ENCODE measurements at regions not wholly inside any gene's neighbourhood (a gene's known extent, or its start where the extent isn't known, plus 50 kb on each side); places are given as distances from the start of the nearest gene placed in this dataset.
"Not testable (repeated sequence)": the region's sequence is repeated elsewhere in the genome, so short reads cannot be mapped to it uniquely, and the experiment has no call there.

GRCh38 chr15:34653326-34653725, 69.9 kb upstream of the GOLGA8B start:
- intact Hi-C loops (cut with DNase I); ATAC-seq; DNase-seq: not testable (repeated sequence)

- DNase-seq, result no peak
- no peak for ATAC-seq
- intact Hi-C loops (cut with DNase I), result no loop called here
Measured at GRCh38 chr15:34652726-34653033, 69.2 kb upstream of the GOLGA8B start.

GRCh38 chr15:34651997-34652725, 68.7 kb upstream of the GOLGA8B start:
- intact Hi-C loops (cut with DNase I), result no loop called here
- DNase-seq, result no peak

DNA sequence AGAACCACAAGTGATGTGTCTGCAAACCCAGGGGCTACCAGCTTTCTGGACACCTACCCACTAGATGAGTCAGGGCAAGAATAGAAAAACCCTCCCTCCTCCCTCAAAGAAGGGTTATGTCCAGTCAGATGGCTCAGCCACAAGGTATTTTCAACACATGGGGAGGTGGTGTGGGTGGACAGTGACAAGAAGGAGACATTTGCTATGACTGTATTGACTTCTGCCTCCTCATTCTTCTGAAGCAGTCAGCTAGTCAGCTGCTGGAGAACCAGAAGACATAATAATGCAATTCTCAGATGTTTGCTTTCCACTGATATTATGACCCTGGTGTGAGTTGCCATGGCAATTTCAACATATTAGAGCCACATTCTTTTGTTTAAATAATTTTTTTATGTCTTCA, 66.7 kb upstream of the GOLGA8B start:
- no peak for DNase-seq
- intact Hi-C loops (cut with DNase I), result no loop called here
- no peak for ATAC-seq

More at GRCh38 chr15:34651997-34652725, 68.7 kb upstream of the GOLGA8B start:
- ATAC-seq, result no peak

GRCh38 chr15:34648294-34648631, 64.8 kb upstream of the GOLGA8B start:
- DNase-seq (no peak), ATAC-seq (no peak)
- intact Hi-C loops (cut with DNase I), result no loop called here

DNA sequence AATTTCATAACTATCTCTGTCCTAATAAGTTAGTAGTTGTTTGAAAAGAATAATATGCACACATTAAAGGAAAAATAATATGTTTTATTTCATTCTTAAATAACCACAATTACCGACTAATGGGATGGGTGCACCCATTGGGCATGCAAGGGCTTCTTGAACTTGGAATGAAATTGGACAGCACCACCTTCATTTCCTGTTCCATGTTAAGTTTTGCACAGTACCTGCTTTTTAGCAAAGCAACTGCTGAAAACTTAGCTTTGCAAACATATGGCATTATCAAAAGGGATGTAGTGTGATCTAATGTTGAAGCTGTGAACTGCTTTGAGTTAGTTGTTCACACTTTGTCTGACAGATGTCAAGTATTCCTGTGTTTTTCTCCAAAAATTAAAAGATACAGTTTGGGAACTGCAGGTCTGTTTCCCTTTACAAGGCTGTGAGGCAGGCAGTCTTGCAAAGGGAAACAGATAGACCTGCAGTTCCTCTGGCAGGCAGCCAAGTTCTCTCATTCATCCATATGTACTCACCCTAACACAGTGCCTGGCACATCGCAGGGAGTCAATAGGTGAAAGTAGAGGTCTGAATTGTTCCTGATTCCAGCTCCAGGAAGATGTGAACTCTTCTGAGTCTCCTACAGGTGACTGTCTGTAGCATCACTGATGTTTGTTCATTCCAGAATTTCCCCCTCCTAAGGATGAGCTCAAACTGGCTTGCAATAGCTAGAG, 64.3 kb upstream of the GOLGA8B start:
- DNase-seq (no peak), ATAC-seq (no peak)
- intact Hi-C loops (cut with DNase I), result no loop called here

DNA sequence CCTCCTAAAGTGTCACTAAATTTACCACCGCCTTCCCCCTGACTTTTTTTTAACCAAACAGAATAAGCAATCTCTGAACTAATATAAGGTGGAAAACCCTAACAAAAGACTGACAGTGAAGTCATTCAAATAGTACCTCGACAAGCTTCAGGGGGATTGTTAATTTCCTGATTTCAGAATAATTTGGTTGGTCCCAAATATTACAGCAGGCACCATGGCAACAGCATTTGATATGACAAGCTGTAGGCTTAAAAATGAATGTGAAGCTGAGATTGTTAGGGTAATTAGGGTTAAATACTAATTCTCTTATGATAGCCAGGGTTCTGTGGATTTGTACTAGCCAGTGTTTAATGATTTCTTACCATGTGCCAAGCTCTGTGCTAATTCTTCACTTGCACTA, 63.5 kb upstream of the GOLGA8B start:
- intact Hi-C loops (cut with DNase I), result no loop called here
- ATAC-seq (no peak), DNase-seq (no peak)

- ATAC-seq, result no peak
- no peak for DNase-seq
- intact Hi-C loops (cut with DNase I), result no loop called here
Measured at GRCh38 chr15:34644851-34645250, 61.4 kb upstream of the GOLGA8B start.

DNA sequence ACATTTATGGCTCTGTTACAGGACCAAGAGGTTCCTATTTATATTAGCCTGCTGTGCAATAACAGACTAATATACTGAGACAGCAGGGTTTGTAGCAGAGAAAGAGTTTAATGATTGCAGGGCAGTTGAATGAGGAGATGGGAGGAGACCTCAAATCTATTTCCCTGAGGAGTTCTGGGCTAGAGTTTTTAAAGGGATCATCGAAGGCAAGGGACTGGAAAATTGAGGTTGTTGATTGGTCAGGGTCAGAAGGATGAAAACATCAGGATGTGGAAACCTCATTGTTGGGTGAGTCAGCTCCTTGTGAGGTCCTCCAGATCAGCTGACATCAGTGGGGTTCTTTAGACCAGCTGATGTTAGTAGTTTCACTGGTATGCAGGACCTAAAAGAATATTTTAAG, 60.6 kb upstream of the GOLGA8B start:
- DNase-seq (no peak), ATAC-seq (no peak)
- intact Hi-C loops (cut with DNase I), result no loop called here

DNA sequence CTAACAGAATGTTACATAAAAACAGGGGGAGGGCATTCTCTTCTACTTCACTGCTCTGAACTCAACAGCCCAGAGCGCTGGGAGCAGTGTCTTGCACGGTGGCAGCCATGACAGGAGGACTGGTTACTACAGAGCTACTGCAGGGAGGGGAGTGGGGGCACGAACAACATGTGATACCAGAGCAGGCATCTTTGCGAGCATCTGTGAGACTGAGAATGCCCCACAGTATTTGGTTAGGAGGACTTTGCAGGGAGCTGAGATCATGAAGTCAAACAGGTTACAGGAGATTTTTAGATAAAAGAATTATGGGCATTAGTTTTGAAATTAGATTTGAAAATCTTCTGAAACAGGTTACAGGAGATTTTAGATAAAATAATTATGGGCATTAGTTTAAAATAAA, 58.8 kb upstream of the GOLGA8B start:
- DNase-seq (no peak), ATAC-seq (no peak)
- intact Hi-C loops (cut with DNase I), result no loop called here

DNA sequence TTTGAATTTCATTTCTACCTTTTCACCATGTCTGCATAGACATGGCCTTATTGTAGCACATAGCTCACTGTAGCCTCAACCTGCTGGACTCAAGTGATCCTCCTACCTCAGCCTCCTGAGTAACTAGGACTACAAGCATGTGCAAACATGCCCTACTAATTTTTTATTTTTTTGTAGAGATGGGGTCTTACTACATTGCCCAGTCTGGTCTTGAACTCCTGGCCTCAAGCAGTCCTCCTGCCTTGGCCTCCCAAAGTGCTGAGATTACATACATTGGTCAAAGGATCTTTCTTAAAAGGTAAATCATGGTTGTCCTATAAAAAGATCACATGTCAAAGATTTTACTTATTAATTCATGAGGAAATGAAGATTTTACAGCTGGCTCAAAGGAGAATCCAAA, 57.2 kb upstream of the GOLGA8B start:
- DNase-seq, result no peak
- no peak for ATAC-seq
- intact Hi-C loops (cut with DNase I), result no loop called here

- intact Hi-C loops (cut with DNase I), result no loop called here
- ATAC-seq (no peak), DNase-seq (no peak)
Measured at GRCh38 chr15:34637305-34637704, 53.9 kb upstream of the GOLGA8B start.

DNA sequence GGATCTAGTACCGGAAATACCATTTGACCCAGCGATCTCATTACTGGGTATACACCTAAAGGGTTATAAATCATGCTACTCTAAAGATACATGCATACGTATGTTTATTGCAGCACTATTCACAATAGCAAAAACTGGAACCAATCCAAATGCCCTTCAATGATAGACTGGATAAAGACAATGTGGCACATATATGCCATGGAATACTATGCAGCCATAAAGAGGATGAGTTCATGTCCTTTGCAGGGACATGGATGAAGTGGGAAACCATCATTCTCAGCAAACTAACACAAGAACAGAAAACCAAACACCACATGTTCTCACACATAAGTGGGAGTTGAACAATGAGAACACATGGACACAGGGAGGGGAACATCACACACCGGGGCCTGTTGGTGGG, 50.2 kb upstream of the GOLGA8B start:
- intact Hi-C loops (cut with DNase I); ATAC-seq; DNase-seq: not testable (repeated sequence)

Data from left cardiac atrium (tissue), 4 donors.